ENCODE measurements at regions not wholly inside any gene's neighbourhood (a gene's known extent, or its start where the extent isn't known, plus 50 kb on each side); places are given as distances from the start of the nearest gene placed in this dataset.

DNA sequence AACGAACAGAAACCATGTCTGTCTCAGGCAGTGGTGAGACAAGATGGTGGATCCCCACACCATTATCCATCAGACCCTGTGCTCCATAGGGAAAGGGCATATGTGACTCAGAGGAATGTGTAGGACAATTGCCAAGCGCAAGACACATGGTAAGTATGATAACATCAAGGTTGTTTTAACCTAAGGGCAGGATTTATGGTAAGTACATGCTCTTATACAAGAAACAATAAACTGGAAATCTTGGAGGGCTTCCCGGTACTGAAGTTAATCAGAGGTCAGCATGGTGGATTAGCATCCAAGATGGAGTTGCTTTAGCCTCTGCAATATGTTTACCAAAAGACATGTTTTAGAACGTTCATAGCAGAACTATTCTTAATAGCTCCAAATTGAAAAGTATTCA is 355.0 kb downstream of the PPP1R2C start:
- Histone ChIP-seq H3K4me3 (ENCODE audit: low read length, poor library complexity, severe bottlenecking) (no peak overlapping the region), H3K36me3 (ENCODE audit: insufficient read depth, low read length) (no peaks in the 10 kb centered on the region), H2AFZ (ENCODE audit: low read length) (no peak overlapping the region), H3K9me2 (replicated peaks; ENCODE audit: low read depth, low read length) (no peaks in the 10 kb centered on the region), H3K4me1 (ENCODE audit: insufficient read depth, low read length, poor library complexity, severe bottlenecking) (no peaks in the 10 kb centered on the region), H4K20me1 (ENCODE audit: insufficient read depth, low read length, poor library complexity, severe bottlenecking) (no peaks in the 10 kb centered on the region), H3K9ac (ENCODE audit: low read depth, low read length, poor library complexity, severe bottlenecking) (no peak overlapping the region), H3F3A (ENCODE audit: low read depth) (no peaks in the 10 kb centered on the region), H3K79me2 (ENCODE audit: insufficient read depth, low read length) (no peaks in the 10 kb centered on the region), H3K4me2 (ENCODE audit: low read depth, low read length, poor library complexity, severe bottlenecking) (no peak overlapping the region), H3K9me3 (ENCODE audit: insufficient read depth, low read depth, low read length) (no peaks in the 10 kb centered on the region), H3K27me3 (ENCODE audit: insufficient read depth, low read length, poor library complexity, severe bottlenecking) (no peaks in the 10 kb centered on the region)
- TF ChIP-seq, protein P1, sequence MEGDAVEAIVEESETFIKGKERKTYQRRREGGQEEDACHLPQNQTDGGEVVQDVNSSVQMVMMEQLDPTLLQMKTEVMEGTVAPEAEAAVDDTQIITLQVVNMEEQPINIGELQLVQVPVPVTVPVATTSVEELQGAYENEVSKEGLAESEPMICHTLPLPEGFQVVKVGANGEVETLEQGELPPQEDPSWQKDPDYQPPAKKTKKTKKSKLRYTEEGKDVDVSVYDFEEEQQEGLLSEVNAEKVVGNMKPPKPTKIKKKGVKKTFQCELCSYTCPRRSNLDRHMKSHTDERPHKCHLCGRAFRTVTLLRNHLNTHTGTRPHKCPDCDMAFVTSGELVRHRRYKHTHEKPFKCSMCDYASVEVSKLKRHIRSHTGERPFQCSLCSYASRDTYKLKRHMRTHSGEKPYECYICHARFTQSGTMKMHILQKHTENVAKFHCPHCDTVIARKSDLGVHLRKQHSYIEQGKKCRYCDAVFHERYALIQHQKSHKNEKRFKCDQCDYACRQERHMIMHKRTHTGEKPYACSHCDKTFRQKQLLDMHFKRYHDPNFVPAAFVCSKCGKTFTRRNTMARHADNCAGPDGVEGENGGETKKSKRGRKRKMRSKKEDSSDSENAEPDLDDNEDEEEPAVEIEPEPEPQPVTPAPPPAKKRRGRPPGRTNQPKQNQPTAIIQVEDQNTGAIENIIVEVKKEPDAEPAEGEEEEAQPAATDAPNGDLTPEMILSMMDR (conservative IDR thresholded peaks at IDR 0.05; ENCODE audit: low read length) = no peak
- TF ChIP-seq EZH2phosphoT487 (IDR thresholded peaks at IDR 0.05; ENCODE audit: borderline replicate concordance) = no peak

DNA sequence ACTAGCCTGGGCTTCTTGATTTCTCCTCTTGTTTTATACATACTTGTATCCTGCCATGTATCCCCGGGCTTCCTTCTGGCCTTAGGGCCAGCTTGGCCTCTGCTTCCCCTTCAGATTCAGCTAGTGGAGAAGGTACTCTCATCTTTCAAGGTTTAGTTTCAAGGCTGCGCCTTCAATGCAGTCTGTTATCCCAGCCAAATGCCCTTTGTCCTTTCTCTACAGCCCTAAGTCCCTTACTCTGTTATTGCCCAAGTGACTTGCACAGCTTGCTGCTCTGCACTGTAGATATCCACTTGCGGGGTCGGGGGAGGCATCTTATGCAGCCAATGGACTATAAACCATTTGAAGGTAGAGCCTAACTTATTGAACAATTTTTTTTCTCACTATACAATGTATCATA is 357.5 kb downstream of the PPP1R2C start:
- Histone ChIP-seq H3K79me2 (ENCODE audit: insufficient read depth, low read length) (no peaks in the 10 kb centered on the region), H3K9me2 (replicated peaks; ENCODE audit: low read depth, low read length) (no peaks in the 10 kb centered on the region), H3K36me3 (ENCODE audit: insufficient read depth, low read length) (no peaks in the 10 kb centered on the region), H2AFZ (ENCODE audit: low read length) (no peak overlapping the region), H3K4me2 (ENCODE audit: low read depth, low read length, poor library complexity, severe bottlenecking) (no peak overlapping the region), H3K9me3 (ENCODE audit: insufficient read depth, low read depth, low read length) (no peaks in the 10 kb centered on the region), H3K27me3 (ENCODE audit: insufficient read depth, low read length, poor library complexity, severe bottlenecking) (no peaks in the 10 kb centered on the region), H3F3A (ENCODE audit: low read depth) (no peaks in the 10 kb centered on the region), H4K20me1 (ENCODE audit: insufficient read depth, low read length, poor library complexity, severe bottlenecking) (no peaks in the 10 kb centered on the region), H3K4me3 (ENCODE audit: low read length, poor library complexity, severe bottlenecking) (no peak overlapping the region), H3K9ac (ENCODE audit: low read depth, low read length, poor library complexity, severe bottlenecking) (no peak overlapping the region), H3K4me1 (ENCODE audit: insufficient read depth, low read length, poor library complexity, severe bottlenecking) (no peaks in the 10 kb centered on the region)
- TF ChIP-seq EZH2phosphoT487 (IDR thresholded peaks at IDR 0.05; ENCODE audit: borderline replicate concordance) = no peak
- TF ChIP-seq, protein P1 (conservative IDR thresholded peaks at IDR 0.05; ENCODE audit: low read length) = no peak

DNA sequence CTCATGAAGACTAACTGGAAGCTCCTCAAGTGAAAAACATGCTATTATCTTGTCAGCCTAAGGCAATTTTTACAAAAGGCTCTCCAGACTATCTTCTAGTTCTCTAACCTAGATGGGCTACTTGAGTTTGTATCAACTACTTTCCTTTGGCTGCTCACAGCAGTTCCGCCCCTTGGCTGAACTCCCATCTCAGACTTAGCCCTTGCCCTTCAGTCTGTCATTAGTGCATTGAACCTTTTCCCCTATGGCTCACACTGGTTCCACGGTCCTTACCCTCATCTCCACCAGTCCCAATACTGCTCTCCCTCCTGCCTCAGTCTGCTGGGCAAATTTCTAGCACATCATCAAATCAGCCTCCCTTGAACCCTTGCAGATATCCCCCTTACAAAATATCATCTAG is 362.3 kb downstream of the PPP1R2C start:
- no peak overlapping the region for H3K4me3 ChIP-seq (ENCODE audit: low read length, poor library complexity, severe bottlenecking)
- H3K4me1 ChIP-seq (ENCODE audit: insufficient read depth, low read length, poor library complexity, severe bottlenecking) = no peaks in the 10 kb centered on the region
- no peaks in the 10 kb centered on the region for H3K36me3 ChIP-seq (ENCODE audit: insufficient read depth, low read length)
- no peak overlapping the region for H3K9ac ChIP-seq (ENCODE audit: low read depth, low read length, poor library complexity, severe bottlenecking)
- H2AFZ ChIP-seq (ENCODE audit: low read length) = no peak overlapping the region
- TF ChIP-seq, protein P1 (conservative IDR thresholded peaks at IDR 0.05; ENCODE audit: low read length) = no peak
- TF ChIP-seq EZH2phosphoT487 (IDR thresholded peaks at IDR 0.05; ENCODE audit: borderline replicate concordance) = no peak
- H3K27me3 ChIP-seq (ENCODE audit: insufficient read depth, low read length, poor library complexity, severe bottlenecking) = no peaks in the 10 kb centered on the region
- no peak overlapping the region for H3K4me2 ChIP-seq (ENCODE audit: low read depth, low read length, poor library complexity, severe bottlenecking)
- no peaks in the 10 kb centered on the region for H3K9me2 ChIP-seq (replicated peaks; ENCODE audit: low read depth, low read length)
- no peaks in the 10 kb centered on the region for H3K9me3 ChIP-seq (ENCODE audit: insufficient read depth, low read depth, low read length)
- no peaks in the 10 kb centered on the region for H4K20me1 ChIP-seq (ENCODE audit: insufficient read depth, low read length, poor library complexity, severe bottlenecking)
- H3K79me2 ChIP-seq (ENCODE audit: insufficient read depth, low read length) = no peaks in the 10 kb centered on the region
- no peaks in the 10 kb centered on the region for H3F3A ChIP-seq (ENCODE audit: low read depth)

Data from Loucy (cell line).